ENCODE measurements at regions not wholly inside any gene's neighbourhood (a gene's known extent, or its start where the extent isn't known, plus 50 kb on each side); places are given as distances from the start of the nearest gene placed in this dataset.
"Not testable (repeated sequence)": the region's sequence is repeated elsewhere in the genome, so short reads cannot be mapped to it uniquely, and the experiment has no call there.

DNA sequence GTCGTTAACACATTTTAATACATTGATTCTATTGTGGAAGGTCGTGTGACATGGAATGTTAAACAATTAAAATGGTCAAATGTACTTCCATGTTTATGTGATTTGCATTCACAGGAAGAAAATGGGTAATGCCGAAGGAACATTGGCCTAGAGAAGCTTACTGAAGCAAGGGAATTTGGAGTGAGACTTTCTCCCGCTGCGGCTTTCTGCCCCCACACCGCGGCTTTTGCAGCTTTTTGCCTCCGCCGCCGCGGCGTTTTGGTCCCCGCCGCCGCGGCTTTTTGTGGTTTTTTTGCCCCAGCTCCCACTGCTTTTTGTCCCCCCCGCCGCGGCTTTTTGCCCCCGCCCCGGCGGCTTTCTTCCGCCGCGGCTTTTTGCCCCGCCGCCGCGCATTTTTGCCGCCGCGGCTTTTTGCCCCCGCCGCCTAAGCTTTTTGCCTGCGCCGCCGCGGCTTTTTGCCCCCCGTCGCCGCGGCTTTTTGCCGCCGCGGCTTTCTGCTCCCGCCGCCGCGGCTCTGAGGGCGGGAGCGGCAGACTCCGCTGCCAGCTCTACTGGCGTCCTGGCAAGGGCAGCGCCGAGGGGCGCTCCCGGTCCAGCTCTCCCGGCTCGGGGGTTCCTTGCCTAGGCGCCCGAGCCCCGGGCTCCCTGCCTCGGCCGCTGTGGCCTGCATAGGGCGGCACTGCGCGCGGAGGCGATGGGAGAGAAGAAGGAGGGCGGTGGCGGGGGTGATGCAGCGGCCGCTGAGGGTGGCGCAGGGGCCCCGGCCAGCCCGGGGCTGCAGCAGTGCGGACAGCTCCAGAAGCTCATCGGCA, 225.5 kb upstream of the VKORC1L1 start:
- TF ChIP-seq, protein P1, sequence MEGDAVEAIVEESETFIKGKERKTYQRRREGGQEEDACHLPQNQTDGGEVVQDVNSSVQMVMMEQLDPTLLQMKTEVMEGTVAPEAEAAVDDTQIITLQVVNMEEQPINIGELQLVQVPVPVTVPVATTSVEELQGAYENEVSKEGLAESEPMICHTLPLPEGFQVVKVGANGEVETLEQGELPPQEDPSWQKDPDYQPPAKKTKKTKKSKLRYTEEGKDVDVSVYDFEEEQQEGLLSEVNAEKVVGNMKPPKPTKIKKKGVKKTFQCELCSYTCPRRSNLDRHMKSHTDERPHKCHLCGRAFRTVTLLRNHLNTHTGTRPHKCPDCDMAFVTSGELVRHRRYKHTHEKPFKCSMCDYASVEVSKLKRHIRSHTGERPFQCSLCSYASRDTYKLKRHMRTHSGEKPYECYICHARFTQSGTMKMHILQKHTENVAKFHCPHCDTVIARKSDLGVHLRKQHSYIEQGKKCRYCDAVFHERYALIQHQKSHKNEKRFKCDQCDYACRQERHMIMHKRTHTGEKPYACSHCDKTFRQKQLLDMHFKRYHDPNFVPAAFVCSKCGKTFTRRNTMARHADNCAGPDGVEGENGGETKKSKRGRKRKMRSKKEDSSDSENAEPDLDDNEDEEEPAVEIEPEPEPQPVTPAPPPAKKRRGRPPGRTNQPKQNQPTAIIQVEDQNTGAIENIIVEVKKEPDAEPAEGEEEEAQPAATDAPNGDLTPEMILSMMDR (IDR thresholded peaks at IDR 0.05) = not testable (repeated sequence)
- not testable (repeated sequence) for TF ChIP-seq POLR2A, POLR2AphosphoS5 (IDR thresholded peaks at IDR 0.05)

Measured in breast epithelium (tissue), 3 donors.